DOHH2 (cell line): ENCODE measurements at regions not wholly inside any gene's neighbourhood (a gene's known extent, or its start where the extent isn't known, plus 50 kb on each side); places are given as distances from the start of the nearest gene placed in this dataset.

Experiments used
- EZH2phosphoT487 ChIP-seq: fragments of 200-600 bp; sonication (generic); IDR thresholded peaks from 2 replicates; pipeline ENCODE4 v1.6.1; 2017; ENCODE audit warnings: borderline replicate concordance, mild to moderate bottlenecking, antibody characterized with exemption, low read length, moderate library complexity, mixed read lengths
- TF ChIP-seq, protein P1 (sequence below): fragments of 200-600 bp; sonication (generic); IDR thresholded peaks from one replicate; pipeline ENCODE4 v1.5.1; 2014; ENCODE audit warnings: antibody characterized with exemption, mild to moderate bottlenecking, low read depth, low read length; ENCODE audit not compliant: poor library complexity, severe bottlenecking

- TF ChIP-seq, protein P1, sequence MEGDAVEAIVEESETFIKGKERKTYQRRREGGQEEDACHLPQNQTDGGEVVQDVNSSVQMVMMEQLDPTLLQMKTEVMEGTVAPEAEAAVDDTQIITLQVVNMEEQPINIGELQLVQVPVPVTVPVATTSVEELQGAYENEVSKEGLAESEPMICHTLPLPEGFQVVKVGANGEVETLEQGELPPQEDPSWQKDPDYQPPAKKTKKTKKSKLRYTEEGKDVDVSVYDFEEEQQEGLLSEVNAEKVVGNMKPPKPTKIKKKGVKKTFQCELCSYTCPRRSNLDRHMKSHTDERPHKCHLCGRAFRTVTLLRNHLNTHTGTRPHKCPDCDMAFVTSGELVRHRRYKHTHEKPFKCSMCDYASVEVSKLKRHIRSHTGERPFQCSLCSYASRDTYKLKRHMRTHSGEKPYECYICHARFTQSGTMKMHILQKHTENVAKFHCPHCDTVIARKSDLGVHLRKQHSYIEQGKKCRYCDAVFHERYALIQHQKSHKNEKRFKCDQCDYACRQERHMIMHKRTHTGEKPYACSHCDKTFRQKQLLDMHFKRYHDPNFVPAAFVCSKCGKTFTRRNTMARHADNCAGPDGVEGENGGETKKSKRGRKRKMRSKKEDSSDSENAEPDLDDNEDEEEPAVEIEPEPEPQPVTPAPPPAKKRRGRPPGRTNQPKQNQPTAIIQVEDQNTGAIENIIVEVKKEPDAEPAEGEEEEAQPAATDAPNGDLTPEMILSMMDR, result no peak
- TF ChIP-seq EZH2phosphoT487, result no peak
Measured at GRCh38 chr4:142961866-142962265, 115.8 kb upstream of the INPP4B start.
